ENCODE measurements at regions not wholly inside any gene's neighbourhood (a gene's known extent, or its start where the extent isn't known, plus 50 kb on each side); places are given as distances from the start of the nearest gene placed in this dataset.

GRCh38 chr17:438191-438590 is 85.6 kb upstream of the RPH3AL start:
- Mint-ChIP-seq H3K27me3 (ENCODE audit: low read depth) (peaks cover 4% of the 10 kb centered on the region; the same call in 1 of the 2 replicates), H3K4me1 (no peaks in the 10 kb centered on the region), H3K27ac (no peak overlapping the region), H3K36me3 (peaks cover 8% of the 10 kb centered on the region), H3K4me3 (no peak overlapping the region), H3K9me3 (peaks cover 28% of the 10 kb centered on the region)
- ChIA-PET POLR2A (no interaction called here), CTCF (interaction anchor here (1.2 kb wide), 1 partner anchor 26 kb away, joined by 5 read pairs; no protein-coding TSS in a partner anchor)
- DNase-seq (ENCODE audit: low spot score): no peak
- no peak for ATAC-seq
- TF ChIP-seq ERG (CRISPR knock-in tag; IDR thresholded peaks at IDR 0.05): no peak
- TF ChIP-seq OVOL2 (CRISPR knock-in tag; IDR thresholded peaks at IDR 0.05; ENCODE audit: borderline replicate concordance): no peak
- TF ChIP-seq, protein P1, sequence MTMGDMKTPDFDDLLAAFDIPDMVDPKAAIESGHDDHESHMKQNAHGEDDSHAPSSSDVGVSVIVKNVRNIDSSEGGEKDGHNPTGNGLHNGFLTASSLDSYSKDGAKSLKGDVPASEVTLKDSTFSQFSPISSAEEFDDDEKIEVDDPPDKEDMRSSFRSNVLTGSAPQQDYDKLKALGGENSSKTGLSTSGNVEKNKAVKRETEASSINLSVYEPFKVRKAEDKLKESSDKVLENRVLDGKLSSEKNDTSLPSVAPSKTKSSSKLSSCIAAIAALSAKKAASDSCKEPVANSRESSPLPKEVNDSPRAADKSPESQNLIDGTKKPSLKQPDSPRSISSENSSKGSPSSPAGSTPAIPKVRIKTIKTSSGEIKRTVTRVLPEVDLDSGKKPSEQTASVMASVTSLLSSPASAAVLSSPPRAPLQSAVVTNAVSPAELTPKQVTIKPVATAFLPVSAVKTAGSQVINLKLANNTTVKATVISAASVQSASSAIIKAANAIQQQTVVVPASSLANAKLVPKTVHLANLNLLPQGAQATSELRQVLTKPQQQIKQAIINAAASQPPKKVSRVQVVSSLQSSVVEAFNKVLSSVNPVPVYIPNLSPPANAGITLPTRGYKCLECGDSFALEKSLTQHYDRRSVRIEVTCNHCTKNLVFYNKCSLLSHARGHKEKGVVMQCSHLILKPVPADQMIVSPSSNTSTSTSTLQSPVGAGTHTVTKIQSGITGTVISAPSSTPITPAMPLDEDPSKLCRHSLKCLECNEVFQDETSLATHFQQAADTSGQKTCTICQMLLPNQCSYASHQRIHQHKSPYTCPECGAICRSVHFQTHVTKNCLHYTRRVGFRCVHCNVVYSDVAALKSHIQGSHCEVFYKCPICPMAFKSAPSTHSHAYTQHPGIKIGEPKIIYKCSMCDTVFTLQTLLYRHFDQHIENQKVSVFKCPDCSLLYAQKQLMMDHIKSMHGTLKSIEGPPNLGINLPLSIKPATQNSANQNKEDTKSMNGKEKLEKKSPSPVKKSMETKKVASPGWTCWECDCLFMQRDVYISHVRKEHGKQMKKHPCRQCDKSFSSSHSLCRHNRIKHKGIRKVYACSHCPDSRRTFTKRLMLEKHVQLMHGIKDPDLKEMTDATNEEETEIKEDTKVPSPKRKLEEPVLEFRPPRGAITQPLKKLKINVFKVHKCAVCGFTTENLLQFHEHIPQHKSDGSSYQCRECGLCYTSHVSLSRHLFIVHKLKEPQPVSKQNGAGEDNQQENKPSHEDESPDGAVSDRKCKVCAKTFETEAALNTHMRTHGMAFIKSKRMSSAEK (CRISPR knock-in tag; IDR thresholded peaks at IDR 0.05; ENCODE audit: borderline replicate concordance): no peak
- no peak for TF ChIP-seq AFF4 (CRISPR knock-in tag; IDR thresholded peaks at IDR 0.05; ENCODE audit: borderline replicate concordance)
- no peak for TF ChIP-seq CREM (CRISPR knock-in tag; IDR thresholded peaks at IDR 0.05)
- no peak for TF ChIP-seq KAT7 (CRISPR knock-in tag; IDR thresholded peaks at IDR 0.05; ENCODE audit: borderline replicate concordance)
- no peak for TF ChIP-seq ZNF423 (CRISPR knock-in tag; IDR thresholded peaks at IDR 0.05)
- no peak for TF ChIP-seq ZNF281 (CRISPR knock-in tag; IDR thresholded peaks at IDR 0.05)
- no peak for TF ChIP-seq E2F1 (CRISPR knock-in tag; IDR thresholded peaks at IDR 0.05)
- TF ChIP-seq ZMAT4 (CRISPR knock-in tag; IDR thresholded peaks at IDR 0.05): no peak
- TF ChIP-seq, protein P2, sequence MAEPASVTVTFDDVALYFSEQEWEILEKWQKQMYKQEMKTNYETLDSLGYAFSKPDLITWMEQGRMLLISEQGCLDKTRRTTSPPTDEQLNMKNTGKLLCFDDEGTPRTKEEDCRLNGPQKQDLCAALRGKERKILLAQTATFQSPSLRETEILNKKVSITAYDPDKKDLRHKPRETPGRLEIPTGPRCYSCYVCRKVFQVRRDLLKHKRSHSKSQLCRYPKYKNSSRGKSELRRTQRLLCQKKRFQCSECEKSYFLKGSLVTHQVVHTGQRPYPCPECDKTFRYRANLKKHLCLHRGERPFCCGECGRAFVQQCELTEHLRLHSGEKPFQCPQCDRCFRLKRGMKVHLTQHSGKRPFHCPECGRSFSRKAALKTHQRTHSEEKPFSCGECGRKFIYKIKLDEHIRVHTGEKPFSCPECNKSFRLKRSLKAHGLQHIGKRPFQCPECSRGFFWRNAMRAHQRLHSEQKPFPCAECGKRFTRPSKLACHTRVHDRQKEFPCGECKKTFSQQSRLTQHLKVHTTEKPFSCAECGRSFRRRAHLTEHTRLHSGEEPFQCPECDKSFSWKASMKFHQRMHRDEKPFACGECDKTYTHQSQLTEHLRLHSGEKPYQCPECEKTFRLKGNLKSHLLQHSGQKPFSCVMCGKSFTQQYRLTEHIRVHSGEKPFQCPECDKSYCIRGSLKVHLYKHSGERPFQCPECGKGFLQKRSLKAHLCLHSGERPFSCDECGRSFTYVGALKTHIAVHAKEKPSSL (CRISPR knock-in tag; conservative IDR thresholded peaks at IDR 0.05): no peak
- no peak for TF ChIP-seq SOX15 (CRISPR knock-in tag; IDR thresholded peaks at IDR 0.05)
- TF ChIP-seq ZBTB43 (CRISPR knock-in tag; IDR thresholded peaks at IDR 0.05): no peak
- TF ChIP-seq ZNF232 (CRISPR knock-in tag; IDR thresholded peaks at IDR 0.05): no peak
- no peak for TF ChIP-seq FOXP4 (CRISPR knock-in tag; IDR thresholded peaks at IDR 0.05)
- TF ChIP-seq MLX (CRISPR knock-in tag; IDR thresholded peaks at IDR 0.05): no peak
